ENCODE measurements at regions not wholly inside any gene's neighbourhood (a gene's known extent, or its start where the extent isn't known, plus 50 kb on each side); places are given as distances from the start of the nearest gene placed in this dataset.
A peak's percentile ranks its signal among the peaks of the same experiment; 100 is the strongest.

- TF ChIP-seq CTCF (IDR thresholded peaks at IDR 0.05) (peak in 2 of 5 experiments; percentile 39 to 48), POLR2A (IDR thresholded peaks at IDR 0.05) (peak; percentile 92 to 94), EP300 (IDR thresholded peaks at IDR 0.05) (peak; percentile 48 to 99)
Measured at GRCh38 chr7:131107337-131108211, 220.1 kb upstream of the MKLN1 start.

Measured in tibial nerve (tissue), 4 donors.